ENCODE measurements at regions not wholly inside any gene's neighbourhood (a gene's known extent, or its start where the extent isn't known, plus 50 kb on each side); places are given as distances from the start of the nearest gene placed in this dataset.

DNA sequence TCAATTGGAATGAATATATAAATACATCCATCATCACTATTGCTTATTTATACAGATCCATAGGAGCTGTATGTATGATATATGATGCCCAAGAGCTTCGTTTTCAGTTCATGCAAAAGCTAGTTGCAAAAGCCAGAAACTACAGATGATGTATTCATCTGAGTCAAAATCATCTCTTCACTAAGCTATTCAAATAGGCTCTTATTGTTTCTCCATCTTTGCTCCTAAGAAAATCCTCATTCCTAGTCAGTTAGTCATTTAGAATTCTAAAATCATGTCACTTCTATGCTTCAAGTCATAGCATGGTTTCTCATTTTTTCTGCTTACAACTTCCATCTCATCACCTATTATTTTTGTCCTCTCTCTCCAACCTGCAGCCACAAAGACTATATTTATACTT, 300.1 kb upstream of the TRAM1L1 start:
- ChIA-PET POLR2A (no interaction called here), CTCF (interaction anchor here (0.5 kb wide), 1 partner anchor 673 kb away, joined by 3 read pairs; no protein-coding TSS in a partner anchor)
- TF ChIP-seq, protein P1, sequence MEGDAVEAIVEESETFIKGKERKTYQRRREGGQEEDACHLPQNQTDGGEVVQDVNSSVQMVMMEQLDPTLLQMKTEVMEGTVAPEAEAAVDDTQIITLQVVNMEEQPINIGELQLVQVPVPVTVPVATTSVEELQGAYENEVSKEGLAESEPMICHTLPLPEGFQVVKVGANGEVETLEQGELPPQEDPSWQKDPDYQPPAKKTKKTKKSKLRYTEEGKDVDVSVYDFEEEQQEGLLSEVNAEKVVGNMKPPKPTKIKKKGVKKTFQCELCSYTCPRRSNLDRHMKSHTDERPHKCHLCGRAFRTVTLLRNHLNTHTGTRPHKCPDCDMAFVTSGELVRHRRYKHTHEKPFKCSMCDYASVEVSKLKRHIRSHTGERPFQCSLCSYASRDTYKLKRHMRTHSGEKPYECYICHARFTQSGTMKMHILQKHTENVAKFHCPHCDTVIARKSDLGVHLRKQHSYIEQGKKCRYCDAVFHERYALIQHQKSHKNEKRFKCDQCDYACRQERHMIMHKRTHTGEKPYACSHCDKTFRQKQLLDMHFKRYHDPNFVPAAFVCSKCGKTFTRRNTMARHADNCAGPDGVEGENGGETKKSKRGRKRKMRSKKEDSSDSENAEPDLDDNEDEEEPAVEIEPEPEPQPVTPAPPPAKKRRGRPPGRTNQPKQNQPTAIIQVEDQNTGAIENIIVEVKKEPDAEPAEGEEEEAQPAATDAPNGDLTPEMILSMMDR (IDR thresholded peaks at IDR 0.05; ENCODE audit: low read depth, low read length) = no peak
- H3K27ac ChIP-seq (ENCODE audit: low read depth, low read length) = no peak overlapping the region
- no peak for DNase-seq (ENCODE audit: low read depth, low spot score)
- H3K9me3 ChIP-seq (ENCODE audit: control insufficient read depth, insufficient read depth, low read length) = no peaks in the 10 kb centered on the region
- no peaks in the 10 kb centered on the region for H3K27me3 ChIP-seq (ENCODE audit: control insufficient read depth, insufficient read depth, low read length)
- H3K4me3 ChIP-seq (ENCODE audit: low read depth, low read length) = no peak overlapping the region

DNA sequence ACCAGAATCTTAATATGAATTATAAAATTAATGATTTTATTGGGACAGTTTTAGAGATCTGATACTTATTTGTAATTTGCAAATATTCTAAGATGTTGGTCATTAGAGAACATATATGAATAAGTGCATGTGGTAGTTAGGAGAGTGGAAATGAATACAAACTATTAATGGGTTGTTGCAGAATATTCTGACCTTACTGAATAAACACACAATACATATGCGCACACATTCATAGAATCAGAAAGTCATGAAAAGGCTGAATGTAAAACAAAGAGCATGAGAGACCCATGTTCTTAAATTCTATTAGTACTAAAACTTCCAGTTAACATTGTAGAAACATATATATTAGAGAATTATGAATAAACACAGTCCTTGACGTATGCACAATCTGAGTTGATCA, 301.7 kb upstream of the TRAM1L1 start:
- CTCF ChIA-PET = no interaction called here
- DNase-seq (ENCODE audit: low read depth, low spot score) = no peak
- no peak overlapping the region for H3K4me3 ChIP-seq (ENCODE audit: low read depth, low read length)
- H3K27ac ChIP-seq (ENCODE audit: low read depth, low read length) = no peak overlapping the region
- no peaks in the 10 kb centered on the region for H3K27me3 ChIP-seq (ENCODE audit: control insufficient read depth, insufficient read depth, low read length)
- TF ChIP-seq, protein P1 (IDR thresholded peaks at IDR 0.05; ENCODE audit: low read depth, low read length) = no peak
- no peaks in the 10 kb centered on the region for H3K9me3 ChIP-seq (ENCODE audit: control insufficient read depth, insufficient read depth, low read length)
- POLR2A ChIA-PET = no interaction called here

DNA sequence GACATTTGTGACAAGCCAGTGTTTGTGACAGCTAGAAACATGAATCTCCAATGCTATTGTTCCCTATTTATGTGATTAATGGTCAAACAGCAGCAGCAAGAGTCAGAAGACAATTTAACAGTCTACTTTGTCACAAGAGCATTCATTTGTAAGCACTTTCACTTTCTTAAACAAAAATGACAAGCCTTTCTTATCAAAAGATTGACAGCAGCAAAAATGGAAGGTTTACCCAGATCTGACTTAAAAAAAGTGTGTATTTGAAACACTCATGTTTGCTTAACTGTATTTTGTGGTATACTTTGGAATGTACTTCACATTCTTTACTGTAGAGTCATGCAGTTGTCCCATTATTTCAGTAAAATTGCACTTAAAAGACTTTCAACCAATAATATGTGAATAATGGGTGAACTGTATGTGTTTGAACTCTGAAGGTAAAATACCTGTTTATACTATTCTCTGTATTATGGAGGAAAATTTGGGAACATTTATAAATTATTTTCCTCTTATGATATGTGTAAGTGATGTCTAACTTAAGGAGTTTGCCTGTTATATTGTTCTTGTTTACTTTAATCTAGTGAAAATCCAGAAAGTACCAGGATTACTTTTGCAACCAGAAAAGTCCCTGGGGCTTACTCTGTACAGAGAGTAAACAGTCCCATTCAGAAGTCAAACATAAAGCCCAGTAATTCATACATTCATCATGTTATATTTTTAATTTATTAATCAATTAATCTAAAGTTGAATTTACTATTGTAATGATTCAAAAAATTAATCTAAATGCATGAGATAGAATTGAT, 314.9 kb upstream of the TRAM1L1 start:
- peak; percentile 16 for DNase-seq (ENCODE audit: low read depth, low spot score)
- H3K9me3 ChIP-seq (ENCODE audit: control insufficient read depth, insufficient read depth, low read length) = no peaks in the 10 kb centered on the region
- H3K4me3 ChIP-seq (ENCODE audit: low read depth, low read length) = peak overlapping the region; percentile 4; the same call in 1 of the 2 replicates
- CTCF ChIA-PET = no interaction called here
- TF ChIP-seq, protein P1 (IDR thresholded peaks at IDR 0.05; ENCODE audit: low read depth, low read length) = no peak
- no peak overlapping the region for H3K27ac ChIP-seq (ENCODE audit: low read depth, low read length)
- H3K27me3 ChIP-seq (ENCODE audit: control insufficient read depth, insufficient read depth, low read length) = no peaks in the 10 kb centered on the region
- POLR2A ChIA-PET = no interaction called here

DNA sequence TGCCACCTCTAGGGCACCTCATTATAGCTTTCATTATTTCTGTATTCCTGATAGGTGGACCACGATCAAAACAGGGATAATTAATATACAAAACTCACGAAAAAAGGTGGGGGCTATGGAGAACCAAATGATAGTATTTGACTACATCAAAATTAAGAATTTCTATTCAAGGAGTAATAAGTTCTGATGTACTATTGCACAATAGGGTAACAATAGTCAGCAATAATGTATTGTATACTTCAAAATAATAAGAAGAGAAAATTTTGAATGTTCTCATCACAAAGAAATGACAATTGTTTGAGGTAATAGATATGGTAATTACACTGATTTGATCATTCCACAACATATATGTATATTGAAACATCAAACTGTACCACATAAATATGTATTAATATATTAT, 327.3 kb upstream of the TRAM1L1 start:
- H3K27ac ChIP-seq (ENCODE audit: low read depth, low read length) = no peak overlapping the region
- POLR2A ChIA-PET = no interaction called here
- no peaks in the 10 kb centered on the region for H3K9me3 ChIP-seq (ENCODE audit: control insufficient read depth, insufficient read depth, low read length)
- H3K27me3 ChIP-seq (ENCODE audit: control insufficient read depth, insufficient read depth, low read length) = no peaks in the 10 kb centered on the region
- no peak overlapping the region for H3K4me3 ChIP-seq (ENCODE audit: low read depth, low read length)
- no peak for DNase-seq (ENCODE audit: low read depth, low spot score)
- TF ChIP-seq, protein P1 (IDR thresholded peaks at IDR 0.05; ENCODE audit: low read depth, low read length) = no peak
- CTCF ChIA-PET = no interaction called here

DNA sequence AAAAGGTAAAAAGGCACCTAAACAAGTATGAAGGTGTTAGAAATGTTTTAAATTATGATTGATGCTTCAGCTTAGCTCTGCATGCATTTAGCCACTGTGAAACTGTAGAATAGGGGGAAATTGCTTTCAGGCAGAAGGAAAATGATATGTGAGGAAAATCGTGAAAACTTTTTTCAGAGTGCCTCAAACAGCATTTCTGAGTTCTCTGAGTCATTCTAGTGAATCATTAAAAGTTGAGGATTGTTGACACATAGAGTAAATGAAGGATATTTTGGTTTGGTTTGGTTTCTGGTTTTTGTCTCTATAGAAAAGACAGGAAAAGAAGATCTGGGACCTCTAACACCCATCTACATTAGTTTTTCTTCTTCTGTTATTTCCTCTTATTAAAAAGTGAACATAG, 332.5 kb upstream of the TRAM1L1 start:
- H3K27me3 ChIP-seq (ENCODE audit: control insufficient read depth, insufficient read depth, low read length) = no peaks in the 10 kb centered on the region
- no peak for DNase-seq (ENCODE audit: low read depth, low spot score)
- TF ChIP-seq, protein P1 (IDR thresholded peaks at IDR 0.05; ENCODE audit: low read depth, low read length) = no peak
- H3K4me3 ChIP-seq (ENCODE audit: low read depth, low read length) = no peak overlapping the region
- no peaks in the 10 kb centered on the region for H3K9me3 ChIP-seq (ENCODE audit: control insufficient read depth, insufficient read depth, low read length)
- no peak overlapping the region for H3K27ac ChIP-seq (ENCODE audit: low read depth, low read length)
- CTCF ChIA-PET = interaction anchor here (0.6 kb wide), 1 partner anchor 147 kb away, joined by 5 read pairs; no protein-coding TSS in a partner anchor
- POLR2A ChIA-PET = no interaction called here
